ENCODE measurements at regions not wholly inside any gene's neighbourhood (a gene's known extent, or its start where the extent isn't known, plus 50 kb on each side); places are given as distances from the start of the nearest gene placed in this dataset.

GRCh38 chr14:94690486-94690885, 78.3 kb downstream of the SERPINA3 start:
- H3K36me3 ChIP-seq (ENCODE audit: control insufficient read depth, insufficient read depth, low read length) = no peaks in the 10 kb centered on the region
- no peak for DNase-seq (ENCODE audit: low read depth)
- ChIA-PET CTCF (interaction anchor here (1.0 to 3.9 kb wide), 12 partner anchors 9 to 752 kb away, joined by 3 to 18 read pairs (median 4); no protein-coding TSS in a partner anchor), POLR2A (no interaction called here)
- no peak overlapping the region for H3K4me3 ChIP-seq (ENCODE audit: low read depth, low read length)
- TF ChIP-seq CTCF (IDR thresholded peaks at IDR 0.05; ENCODE audit: insufficient read depth, low read depth, low read length) = no peak
- no peaks in the 10 kb centered on the region for H3K27me3 ChIP-seq (ENCODE audit: control insufficient read depth, insufficient read depth, low read length)

- CTCF ChIA-PET = interaction anchor here (0.7 to 3.9 kb wide), 18 partner anchors 9 to 752 kb away, joined by 3 to 18 read pairs (median 4); no protein-coding TSS in a partner anchor
- H3K4me3 ChIP-seq (ENCODE audit: low read depth, low read length) = no peak overlapping the region
- no peak for TF ChIP-seq CTCF (IDR thresholded peaks at IDR 0.05; ENCODE audit: insufficient read depth, low read depth, low read length)
- DNase-seq (ENCODE audit: low read depth) = no peak
- H3K27me3 ChIP-seq (ENCODE audit: control insufficient read depth, insufficient read depth, low read length) = no peaks in the 10 kb centered on the region
- POLR2A ChIA-PET = no interaction called here
- H3K36me3 ChIP-seq (ENCODE audit: control insufficient read depth, insufficient read depth, low read length) = no peaks in the 10 kb centered on the region
These were observed 77.8 kb downstream of the SERPINA3 start for GRCh38 chr14:94689985-94690400.

- peak; percentile 83 for TF ChIP-seq CTCF (IDR thresholded peaks at IDR 0.05; ENCODE audit: insufficient read depth, low read depth, low read length)
- POLR2A ChIA-PET = no interaction called here
- no peaks in the 10 kb centered on the region for H3K27me3 ChIP-seq (ENCODE audit: control insufficient read depth, insufficient read depth, low read length)
- no peaks in the 10 kb centered on the region for H3K36me3 ChIP-seq (ENCODE audit: control insufficient read depth, insufficient read depth, low read length)
- CTCF ChIA-PET = interaction anchor here (0.7 to 3.9 kb wide), 23 partner anchors 9 to 753 kb away, joined by 3 to 18 read pairs (median 4); no protein-coding TSS in a partner anchor
- no peak overlapping the region for H3K4me3 ChIP-seq (ENCODE audit: low read depth, low read length)
- no peak for DNase-seq (ENCODE audit: low read depth)
These were observed 77.2 kb downstream of the SERPINA3 start for GRCh38 chr14:94689218-94689984.

GRCh38 chr14:94686511-94687160, 74.4 kb downstream of the SERPINA3 start:
- Histone ChIP-seq H3K27me3 (ENCODE audit: control insufficient read depth, insufficient read depth, low read length) (no peaks in the 10 kb centered on the region), H3K4me3 (ENCODE audit: low read depth, low read length) (no peak overlapping the region), H3K36me3 (ENCODE audit: control insufficient read depth, insufficient read depth, low read length) (no peaks in the 10 kb centered on the region)
- no peak for DNase-seq (ENCODE audit: low read depth)
- POLR2A ChIA-PET = no interaction called here
- CTCF ChIA-PET = interaction anchor here (0.8 kb wide), 2 partner anchors 137 to 745 kb away, joined by 3 read pairs; no protein-coding TSS in a partner anchor
- TF ChIP-seq CTCF (IDR thresholded peaks at IDR 0.05; ENCODE audit: insufficient read depth, low read depth, low read length) = no peak
